Lower leg skin (tissue), 4 donors: ENCODE measurements at regions not wholly inside any gene's neighbourhood (a gene's known extent, or its start where the extent isn't known, plus 50 kb on each side); places are given as distances from the start of the nearest gene placed in this dataset.
A peak's percentile ranks its signal among the peaks of the same experiment; 100 is the strongest.

Experiments used
- DNase-seq, 2 donors: peaks; one replicate each; pipeline ENCODE4 v3.0.0-alpha.2; 2019; ENCODE audit warnings: low spot score in 2 of 2
- H3K4me3 ChIP-seq: fragments of 200-600 bp; sonication (generic); 2 replicates; pipeline ENCODE4 v1.5.1; 2017; ENCODE audit warnings: mild to moderate bottlenecking, low read depth; ENCODE audit not compliant: poor library complexity, severe bottlenecking
- POLR2A ChIP-seq, 2 donors: fragments of 450-650 bp; IDR thresholded peaks; one replicate each; pipeline ENCODE4 v1.6.1; 2016 to 2017; ENCODE audit warnings: antibody characterized with exemption in 2 of 2, mild to moderate bottlenecking in 1 of 2, moderate library complexity in 1 of 2
- WGBS, 2 donors: methylation state at CpG; one replicate each; pipeline ENCODE4 v1.1.5; 2018; 5-methylcytosine and 5-hydroxymethylcytosine counted together
- intact Hi-C: fragments of 100-400 bp; cut with DNase I; formaldehyde crosslinking; loops from one replicate; pipeline ENCODE4 v1.15.0; 2023; ENCODE audit warnings: low total_unique reads
- TF ChIP-seq, protein P1 (sequence below), 3 donors: fragments of 450-650 bp; IDR thresholded peaks; one replicate each; pipeline ENCODE4 v1.5.1; 2016; ENCODE audit warnings: antibody characterized with exemption in 3 of 3, mild to moderate bottlenecking in 3 of 3, moderate library complexity in 2 of 3

DNA sequence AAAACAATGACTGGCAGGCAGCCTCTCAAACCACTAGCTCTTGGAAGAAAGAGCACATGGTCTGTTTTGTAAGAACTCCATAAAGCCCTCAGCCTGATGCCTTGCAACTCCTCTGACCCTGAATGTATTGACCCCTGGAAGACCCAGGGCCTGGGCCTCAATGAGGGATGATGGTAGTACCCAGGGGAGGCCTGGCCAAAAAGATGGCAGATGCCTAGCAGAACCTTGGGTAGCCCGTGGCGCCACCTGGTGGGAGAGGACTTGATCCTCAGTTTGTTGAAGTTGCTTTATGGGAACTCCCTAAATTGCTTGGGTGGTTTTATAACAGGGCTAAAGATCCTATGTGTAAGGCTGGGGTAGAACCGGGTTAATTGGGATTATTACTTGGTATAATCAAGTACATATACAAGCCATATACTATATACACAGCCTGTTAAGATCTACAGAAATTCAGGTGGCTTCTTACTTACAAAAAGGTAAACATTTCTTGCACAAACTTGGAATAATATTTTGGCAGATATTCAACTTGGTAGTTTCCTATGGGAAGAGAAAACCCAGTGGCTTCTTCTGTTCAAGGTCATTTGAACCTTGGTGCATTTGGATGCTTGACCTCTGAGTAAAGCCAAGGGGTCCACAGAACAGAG is 95.8 kb upstream of the CACUL1 start:
- 35 to 40% methylated on average over 3 of the region's 3 CpGs for WGBS, 2 donors

DNA sequence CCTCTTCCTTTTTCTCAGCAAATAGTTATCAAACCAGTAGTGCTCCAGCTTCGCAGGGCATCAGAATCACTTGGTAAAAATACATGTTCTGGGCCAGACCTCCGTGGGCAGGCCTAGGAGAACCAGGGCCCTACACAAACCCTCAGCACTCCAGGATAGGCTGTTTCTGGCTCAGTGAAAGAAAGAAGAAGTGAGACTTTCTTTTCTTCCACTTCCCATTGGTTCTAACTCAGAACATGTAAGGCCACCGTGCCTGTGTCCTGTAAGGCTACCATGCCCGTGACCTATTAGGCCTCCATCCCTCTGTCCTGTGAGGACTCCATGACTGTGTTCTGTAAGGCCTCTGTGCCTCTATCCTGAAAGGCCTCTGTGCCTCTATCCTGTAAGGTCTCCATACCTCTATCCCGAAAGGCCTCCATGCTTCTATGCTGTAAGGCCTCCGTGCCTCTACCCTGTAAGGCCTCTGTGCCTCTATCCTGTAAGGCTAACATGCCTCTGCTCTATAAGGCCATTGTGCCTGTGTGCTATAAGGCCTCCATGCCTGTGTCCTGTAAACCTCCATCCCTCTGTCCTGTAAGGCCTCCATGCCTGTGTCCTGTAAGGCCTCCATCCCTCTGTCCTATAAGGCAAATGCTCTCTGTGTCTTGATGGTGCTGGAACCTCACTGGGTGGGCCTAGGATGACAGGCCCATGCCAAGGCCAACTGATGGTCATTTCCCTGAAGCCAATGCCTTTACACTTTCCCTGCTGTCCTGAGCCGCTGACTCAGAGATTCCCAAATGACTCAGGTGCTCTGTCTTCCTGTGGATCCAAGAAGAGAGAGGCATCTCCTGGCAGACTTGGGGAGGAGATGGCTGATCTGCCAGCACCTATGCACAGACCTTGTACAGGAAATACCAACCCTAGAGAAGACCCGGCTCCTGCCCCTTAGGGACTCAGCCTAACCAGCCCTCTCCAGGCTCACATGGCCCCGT is 96.6 kb upstream of the CACUL1 start:
- no peak for TF ChIP-seq POLR2A (IDR thresholded peaks at IDR 0.05)
- TF ChIP-seq, protein P1, sequence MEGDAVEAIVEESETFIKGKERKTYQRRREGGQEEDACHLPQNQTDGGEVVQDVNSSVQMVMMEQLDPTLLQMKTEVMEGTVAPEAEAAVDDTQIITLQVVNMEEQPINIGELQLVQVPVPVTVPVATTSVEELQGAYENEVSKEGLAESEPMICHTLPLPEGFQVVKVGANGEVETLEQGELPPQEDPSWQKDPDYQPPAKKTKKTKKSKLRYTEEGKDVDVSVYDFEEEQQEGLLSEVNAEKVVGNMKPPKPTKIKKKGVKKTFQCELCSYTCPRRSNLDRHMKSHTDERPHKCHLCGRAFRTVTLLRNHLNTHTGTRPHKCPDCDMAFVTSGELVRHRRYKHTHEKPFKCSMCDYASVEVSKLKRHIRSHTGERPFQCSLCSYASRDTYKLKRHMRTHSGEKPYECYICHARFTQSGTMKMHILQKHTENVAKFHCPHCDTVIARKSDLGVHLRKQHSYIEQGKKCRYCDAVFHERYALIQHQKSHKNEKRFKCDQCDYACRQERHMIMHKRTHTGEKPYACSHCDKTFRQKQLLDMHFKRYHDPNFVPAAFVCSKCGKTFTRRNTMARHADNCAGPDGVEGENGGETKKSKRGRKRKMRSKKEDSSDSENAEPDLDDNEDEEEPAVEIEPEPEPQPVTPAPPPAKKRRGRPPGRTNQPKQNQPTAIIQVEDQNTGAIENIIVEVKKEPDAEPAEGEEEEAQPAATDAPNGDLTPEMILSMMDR (IDR thresholded peaks at IDR 0.05), result no peak
- intact Hi-C loops, result no loop called here
- H3K4me3 ChIP-seq, result no peak overlapping the region
- 86 to 94% methylated on average over 9 of the region's 9 CpGs for WGBS, 2 donors
- peak in 1 of 2 donors; percentile 57 for DNase-seq

More for the DNA sequence above, 95.8 kb upstream of the CACUL1 start:
- no peak for TF ChIP-seq POLR2A (IDR thresholded peaks at IDR 0.05)
- TF ChIP-seq, protein P1 (IDR thresholded peaks at IDR 0.05), result no peak
- intact Hi-C loops, result no loop called here
- peak; percentile 55 to 91 for DNase-seq
- no peak overlapping the region for H3K4me3 ChIP-seq

GRCh38 chr10:118853916-118854315 is 99.1 kb upstream of the CACUL1 start:
- 83 to 96% methylated on average over 4 to 6 of the region's 6 CpGs for WGBS, 2 donors
- no peak overlapping the region for H3K4me3 ChIP-seq
- TF ChIP-seq, protein P1 (IDR thresholded peaks at IDR 0.05), result no peak
- no peak for DNase-seq
- intact Hi-C loops, result no loop called here

- no peak for TF ChIP-seq POLR2A (IDR thresholded peaks at IDR 0.05)
- TF ChIP-seq, protein P1 (IDR thresholded peaks at IDR 0.05), result no peak
- intact Hi-C loops, result no loop called here
- no peak overlapping the region for H3K4me3 ChIP-seq
- WGBS, 2 donors, result 88 to 90% methylated on average over 3 of the region's 3 CpGs
- peak in 1 of 2 donors; percentile 53 for DNase-seq
Measured at GRCh38 chr10:118856106-118856505, 101.3 kb upstream of the CACUL1 start.

DNA sequence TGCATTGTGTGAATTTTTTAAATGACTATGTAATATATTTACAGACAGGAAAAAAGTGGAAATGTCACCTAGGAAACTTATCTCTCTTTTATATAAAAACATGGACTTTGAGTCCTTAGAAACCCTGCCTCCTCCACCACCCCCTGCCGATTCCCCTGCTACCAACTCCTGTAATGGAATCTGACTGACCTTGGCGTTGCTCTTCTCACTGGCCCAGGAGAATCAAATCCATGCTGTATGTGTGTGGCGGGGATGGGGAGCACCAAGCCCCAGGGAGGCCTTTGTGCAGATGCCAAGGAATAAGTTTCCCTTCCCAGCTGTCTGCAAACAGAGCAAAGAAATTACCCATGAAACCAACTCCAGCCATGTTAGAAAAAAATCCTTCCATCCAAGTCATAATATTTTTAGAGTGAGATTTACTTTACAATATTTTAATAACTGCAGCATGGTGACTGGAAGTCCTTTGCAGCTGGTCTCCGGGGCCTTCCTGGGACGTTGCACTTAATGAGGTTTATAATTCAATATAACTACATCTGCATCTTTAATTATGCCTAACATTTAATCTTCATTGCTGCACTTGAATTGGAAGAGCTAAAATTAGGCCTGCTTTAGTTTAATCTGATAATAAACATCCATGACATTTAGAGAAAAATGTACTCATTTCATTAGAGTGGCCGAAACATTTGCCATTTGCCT is 111.4 kb upstream of the CACUL1 start:
- 60 to 73% methylated on average over 6 of the region's 6 CpGs for WGBS, 2 donors
- DNase-seq, result no peak
- H3K4me3 ChIP-seq, result no peak overlapping the region
- intact Hi-C loops, result no loop called here
- no peak for TF ChIP-seq POLR2A (IDR thresholded peaks at IDR 0.05)
- TF ChIP-seq, protein P1 (IDR thresholded peaks at IDR 0.05), result no peak
